ENCODE measurements at regions not wholly inside any gene's neighbourhood (a gene's known extent, or its start where the extent isn't known, plus 50 kb on each side); places are given as distances from the start of the nearest gene placed in this dataset.

GRCh38 chr7:120165227-120165626 lies 107.7 kb upstream of the KCND2 start:
- no peak for DNase-seq (ENCODE audit: low spot score in 2 of 2)
- Histone ChIP-seq H3K27me3 (no peaks in the 10 kb centered on the region), H3K4me3 (no peak overlapping the region), H3K4me1 (no peaks in the 10 kb centered on the region), H3K27ac (no peak overlapping the region), H3K36me3 (no peaks in the 10 kb centered on the region), H3K9me3 (no peaks in the 10 kb centered on the region)
- TF ChIP-seq POLR2A (IDR thresholded peaks at IDR 0.05): no peak
- no peak for TF ChIP-seq CTCF (IDR thresholded peaks at IDR 0.05)
- no peak for TF ChIP-seq EP300 (IDR thresholded peaks at IDR 0.05)
- 77 to 87% methylated on average over 2 of the region's 2 CpGs for WGBS, 2 donors

- WGBS, 2 donors: 57 to 64% methylated on average over 4 of the region's 4 CpGs
- Histone ChIP-seq H3K4me1 (no peaks in the 10 kb centered on the region), H3K9me3 (no peaks in the 10 kb centered on the region), H3K27ac (peak overlapping the region in 3 of 4 donors; percentile 36 to 73 (median 71)), H3K27me3 (no peaks in the 10 kb centered on the region), H3K4me3 (no peak overlapping the region), H3K36me3 (no peaks in the 10 kb centered on the region)
- TF ChIP-seq EP300 (IDR thresholded peaks at IDR 0.05) (peak in 1 of 2 donors; percentile 67), POLR2A (IDR thresholded peaks at IDR 0.05) (no peak), CTCF (IDR thresholded peaks at IDR 0.05) (no peak)
- no peak for DNase-seq (ENCODE audit: low spot score in 2 of 2)
Measured at GRCh38 chr7:120168066-120168465, 104.9 kb upstream of the KCND2 start.

GRCh38 chr7:120169996-120170783 lies 102.8 kb upstream of the KCND2 start:
- 67 to 74% methylated on average over 2 of the region's 2 CpGs for WGBS, 2 donors
- no peak overlapping the region for H3K4me3 ChIP-seq
- TF ChIP-seq POLR2A (IDR thresholded peaks at IDR 0.05) (no peak), CTCF (IDR thresholded peaks at IDR 0.05) (no peak), EP300 (IDR thresholded peaks at IDR 0.05) (no peak)
- H3K27me3 ChIP-seq: no peaks in the 10 kb centered on the region
- no peak for DNase-seq (ENCODE audit: low spot score in 2 of 2)
- no peaks in the 10 kb centered on the region for H3K36me3 ChIP-seq
- H3K4me1 ChIP-seq: no peaks in the 10 kb centered on the region
- H3K9me3 ChIP-seq: no peaks in the 10 kb centered on the region
- no peak overlapping the region for H3K27ac ChIP-seq

GRCh38 chr7:120170834-120171233 lies 102.1 kb upstream of the KCND2 start:
- H3K4me3 ChIP-seq: no peak overlapping the region
- H3K9me3 ChIP-seq: no peaks in the 10 kb centered on the region
- no peak overlapping the region for H3K27ac ChIP-seq

More at GRCh38 chr7:120170834-120171233, 102.1 kb upstream of the KCND2 start:
- no peaks in the 10 kb centered on the region for H3K36me3 ChIP-seq
- TF ChIP-seq POLR2A (IDR thresholded peaks at IDR 0.05) (no peak), EP300 (IDR thresholded peaks at IDR 0.05) (no peak), CTCF (IDR thresholded peaks at IDR 0.05) (no peak)
- no peaks in the 10 kb centered on the region for H3K4me1 ChIP-seq
- no peaks in the 10 kb centered on the region for H3K27me3 ChIP-seq
- DNase-seq (ENCODE audit: low spot score in 2 of 2): no peak

Measured in tibial nerve (tissue), 4 donors.